ENCODE measurements at regions not wholly inside any gene's neighbourhood (a gene's known extent, or its start where the extent isn't known, plus 50 kb on each side); places are given as distances from the start of the nearest gene placed in this dataset.

DNA sequence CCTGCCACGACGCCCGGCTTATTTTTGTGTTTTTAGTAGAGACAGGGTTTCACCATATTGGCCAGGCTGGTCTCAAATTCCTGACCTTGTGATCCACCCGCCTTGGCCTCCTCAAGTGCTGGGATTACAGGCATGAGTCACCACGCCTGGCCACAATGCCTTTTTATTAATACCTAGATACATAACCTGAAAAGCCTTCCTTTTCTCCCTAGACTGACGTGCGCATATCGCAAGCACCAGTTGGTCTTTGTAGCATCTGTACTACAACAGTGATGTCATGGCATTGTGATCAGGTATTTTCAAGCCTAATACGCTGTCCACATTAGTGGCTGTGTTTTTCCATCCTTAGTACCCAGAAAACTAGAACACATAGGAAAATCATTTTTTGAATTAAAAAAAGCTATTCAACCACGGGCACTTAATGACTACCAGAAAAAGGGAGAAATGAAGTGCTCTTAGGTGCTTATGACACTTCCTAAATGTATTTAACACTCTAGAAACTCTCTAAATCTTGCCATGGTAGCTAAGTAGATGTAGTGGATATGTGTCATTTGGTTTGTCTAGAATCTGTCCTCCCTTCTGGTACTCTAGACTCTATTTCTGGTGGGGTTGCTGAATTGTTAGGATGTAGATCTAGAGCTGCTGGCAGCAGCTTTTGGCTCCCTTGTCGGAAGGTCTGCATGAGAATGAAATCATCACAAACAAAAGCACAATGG, 707.8 kb downstream of the STIM2 start:
- DNase-seq, result no peak

DNA sequence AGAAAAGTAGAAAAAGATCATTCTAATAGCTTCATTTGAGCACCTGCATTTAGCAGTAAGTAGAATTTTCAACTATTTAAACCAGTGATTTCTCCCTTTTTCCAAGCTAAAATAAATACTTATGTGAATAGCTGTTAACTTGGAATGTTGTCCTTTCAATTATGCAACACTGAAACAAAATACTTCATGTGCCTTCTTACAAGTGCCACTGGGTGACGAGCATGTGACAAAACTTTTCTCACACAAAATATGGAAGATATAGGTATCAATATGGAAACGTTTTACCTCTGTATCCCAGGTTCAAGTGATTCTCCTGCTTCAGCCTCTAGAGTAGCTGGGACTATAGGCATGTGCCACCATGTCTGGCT, 708.3 kb downstream of the STIM2 start:
- no peak for DNase-seq

DNA sequence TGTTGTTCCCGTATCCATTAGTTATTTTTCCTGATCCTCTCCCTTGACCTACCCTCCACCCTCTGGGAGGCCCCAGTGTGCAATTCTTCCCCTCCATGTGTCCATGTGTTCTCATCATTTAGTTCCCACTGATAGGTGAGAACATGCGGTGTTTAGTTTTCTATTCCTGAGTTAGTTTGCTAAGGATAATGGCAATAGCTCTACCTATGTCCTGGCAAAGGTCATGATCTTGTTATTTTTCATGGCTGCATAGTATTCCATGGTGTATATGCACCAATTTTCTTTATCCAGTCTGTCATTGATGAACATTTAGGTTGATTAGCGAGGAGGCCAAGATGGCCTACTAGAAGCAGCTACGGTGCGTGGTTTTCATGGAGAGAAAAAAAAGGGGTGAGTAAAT, 714.1 kb downstream of the STIM2 start:
- no peak for DNase-seq

DNA sequence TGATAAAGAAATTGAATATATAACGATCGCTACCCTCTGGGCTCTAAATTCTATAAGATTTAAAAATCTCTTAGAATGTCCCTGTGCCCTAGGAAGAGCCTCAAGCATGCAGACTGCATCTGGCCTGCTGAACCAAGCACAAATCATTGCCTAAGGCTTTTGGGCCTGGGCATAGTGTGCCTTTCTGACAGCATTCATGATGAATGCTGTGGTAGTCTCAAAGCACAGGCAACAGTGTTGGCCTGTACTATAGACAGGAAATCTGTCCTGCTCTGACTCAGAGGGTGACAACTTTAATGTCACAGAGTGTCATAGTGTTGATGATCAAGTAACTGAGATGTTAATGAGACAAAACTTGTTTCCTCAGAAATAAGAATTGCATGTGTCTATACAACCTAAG, 717.3 kb downstream of the STIM2 start:
- DNase-seq, result no peak

DNA sequence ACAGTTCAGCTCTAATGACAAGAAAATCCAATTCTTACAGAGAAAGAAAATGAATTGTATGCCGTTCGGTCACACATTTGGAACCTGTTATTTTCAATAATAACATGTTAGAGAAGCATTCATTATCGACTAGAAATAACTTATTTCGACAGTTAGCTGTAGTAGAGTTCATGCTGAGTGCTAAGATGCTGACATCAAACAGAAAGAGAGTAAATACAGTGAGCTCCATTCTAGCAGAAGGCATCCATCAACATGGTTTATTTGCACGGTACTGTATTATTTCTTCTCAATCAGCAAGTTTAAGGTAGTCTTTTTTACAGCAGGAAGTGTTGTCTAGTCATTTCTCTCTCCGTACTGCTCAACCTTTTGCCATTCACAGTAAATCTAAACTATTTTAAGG, 732.1 kb downstream of the STIM2 start:
- no peak for DNase-seq

DNA sequence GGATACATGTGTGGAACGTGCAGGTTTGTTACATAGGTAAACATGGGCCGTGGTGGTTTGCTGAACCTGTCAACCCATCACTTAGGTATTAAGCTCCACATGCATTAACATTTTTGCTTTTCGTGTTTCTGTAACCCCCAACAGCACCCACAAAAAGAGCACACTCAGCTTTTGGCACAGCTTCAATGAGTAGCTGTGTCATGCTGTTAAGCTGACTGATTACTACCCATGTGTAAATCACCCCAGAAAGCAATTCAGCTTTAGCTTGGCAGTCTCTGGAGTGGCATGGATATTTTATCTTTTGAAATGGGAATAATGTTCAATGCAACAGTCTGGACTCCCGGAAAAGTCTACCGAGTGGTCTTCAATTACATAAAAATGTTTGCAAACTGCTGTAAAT, 734.3 kb downstream of the STIM2 start:
- no peak for DNase-seq

DNA sequence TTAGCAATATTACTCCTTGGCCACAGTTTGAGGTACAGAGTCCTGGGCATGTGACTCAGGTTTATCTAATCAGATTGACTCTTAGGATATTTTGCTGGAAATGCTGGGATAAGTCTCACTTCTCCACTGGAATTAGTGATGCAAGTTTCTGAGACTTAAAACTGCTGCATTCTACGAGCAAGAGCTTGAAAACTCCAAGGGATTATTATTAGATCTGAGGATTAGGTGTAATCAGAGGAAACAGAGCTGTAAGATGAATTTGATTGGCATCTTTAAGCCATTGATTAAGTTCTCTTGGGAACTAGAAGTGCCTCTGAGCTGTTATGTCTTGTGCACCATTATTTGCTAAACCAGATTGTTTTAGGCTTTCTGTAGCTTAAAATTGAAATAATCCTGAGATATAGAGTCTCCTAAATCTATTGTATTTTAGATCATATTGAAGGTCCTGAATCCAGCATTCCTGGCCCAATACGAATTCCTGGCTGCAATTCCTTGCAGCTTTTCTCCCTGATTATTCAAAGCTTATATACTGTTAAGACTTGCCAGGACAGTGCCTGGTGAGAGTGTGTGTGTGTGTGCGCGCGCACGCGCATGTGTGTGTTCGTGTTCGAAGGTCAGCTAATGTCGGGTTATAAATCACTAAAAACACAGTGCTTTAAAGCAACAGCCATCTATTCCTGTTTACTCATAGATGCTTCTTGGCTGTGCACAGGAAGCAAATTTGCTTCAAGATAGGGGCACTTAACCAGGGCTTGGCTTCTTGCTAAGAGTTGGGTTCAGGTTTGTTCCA, 735.1 kb downstream of the STIM2 start:
- DNase-seq, result no peak

DNA sequence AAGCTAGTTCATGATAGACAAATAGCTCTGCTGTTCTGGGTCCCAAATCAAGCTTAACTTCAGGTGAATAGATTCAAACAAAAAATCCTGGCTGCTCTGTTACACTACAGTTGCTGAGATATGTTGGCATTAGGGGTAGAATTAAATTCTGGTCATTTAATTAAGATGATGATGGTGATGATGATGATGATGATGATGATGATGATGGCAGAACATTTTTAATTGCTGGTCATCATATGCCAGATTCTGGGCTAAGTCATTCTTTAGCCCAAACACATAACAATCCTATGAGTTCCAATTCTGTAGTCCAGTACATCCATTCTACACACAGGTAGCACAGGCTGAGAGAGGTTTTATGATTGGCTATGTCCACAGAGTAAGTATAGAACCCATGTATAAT, 741.5 kb downstream of the STIM2 start:
- DNase-seq, result no peak

DNA sequence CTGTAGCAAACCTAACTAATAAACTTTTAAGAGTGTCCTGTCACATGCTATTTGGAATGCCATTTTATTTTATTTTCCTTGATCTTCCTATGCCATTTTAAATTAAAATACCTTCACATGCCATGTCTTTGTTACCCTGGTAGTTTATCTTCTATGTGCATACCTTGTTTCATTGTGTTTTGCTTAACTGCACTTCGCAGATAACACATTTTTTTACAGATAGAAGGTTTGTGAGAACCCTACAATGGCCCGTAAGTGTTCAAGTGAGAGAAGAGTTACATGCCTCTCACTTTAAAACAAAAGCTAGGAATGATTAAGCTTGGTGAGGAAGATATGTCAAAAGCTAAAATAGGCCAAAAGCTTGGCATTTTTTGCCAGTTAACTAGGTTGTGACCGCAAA, 744.1 kb downstream of the STIM2 start:
- no peak for DNase-seq

DNA sequence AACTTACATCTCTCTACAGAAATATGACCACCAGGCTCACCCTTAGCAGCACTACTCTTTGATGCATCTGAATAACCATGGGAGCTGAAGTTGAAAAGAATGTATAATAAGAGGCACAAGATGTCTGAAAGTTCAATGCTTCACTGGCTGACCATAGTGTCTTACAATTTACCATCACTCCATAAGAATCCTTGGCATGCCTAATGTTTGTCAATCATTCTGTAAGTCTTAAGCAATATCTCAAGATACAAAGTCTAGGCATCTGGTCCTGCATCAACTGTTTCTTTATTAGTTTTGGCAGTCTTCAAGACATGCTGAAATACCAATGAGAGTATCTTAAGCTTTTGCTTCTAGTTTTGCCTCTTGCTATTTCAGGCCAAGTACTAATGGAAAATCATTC, 755.5 kb downstream of the STIM2 start:
- DNase-seq, result no peak

DNA sequence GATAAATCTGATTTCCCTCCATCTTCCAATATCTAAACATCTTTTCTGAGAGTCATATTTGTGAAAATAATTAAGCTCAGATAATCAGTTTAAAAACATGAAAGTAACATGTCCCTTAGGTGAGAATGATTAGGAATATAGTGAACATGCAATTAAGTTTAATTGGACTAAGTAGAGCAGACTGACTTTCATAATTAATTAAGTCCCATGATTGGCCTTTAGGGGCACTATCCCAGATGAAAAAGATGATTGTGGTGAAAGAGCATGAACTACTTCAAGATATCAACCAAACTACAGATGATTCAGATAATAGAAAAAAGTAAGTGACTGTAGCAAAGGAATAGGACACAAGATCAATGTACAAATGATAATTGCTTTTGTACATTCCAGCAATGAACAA, 758.8 kb downstream of the STIM2 start:
- no peak for DNase-seq

DNA sequence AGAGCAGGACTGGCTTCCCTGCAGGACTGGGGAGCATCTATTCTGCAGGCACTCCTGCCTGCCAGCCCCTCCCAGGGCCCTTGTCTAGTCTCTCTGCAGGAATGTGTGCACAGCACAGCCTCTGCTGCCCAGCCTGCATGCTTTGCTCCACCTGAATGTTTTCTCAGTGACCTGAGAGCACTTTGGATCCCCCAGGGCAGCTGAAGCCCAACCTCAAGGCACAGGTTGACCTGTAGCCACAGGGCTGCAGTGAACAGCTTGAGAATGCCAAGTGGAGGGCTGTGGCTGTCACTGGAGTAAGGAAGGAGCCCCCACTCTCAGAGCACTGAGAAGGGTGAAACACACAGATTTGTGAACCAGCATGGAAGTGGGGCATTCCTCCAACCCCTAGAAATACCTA, 760.2 kb downstream of the STIM2 start:
- DNase-seq, result no peak

DNA sequence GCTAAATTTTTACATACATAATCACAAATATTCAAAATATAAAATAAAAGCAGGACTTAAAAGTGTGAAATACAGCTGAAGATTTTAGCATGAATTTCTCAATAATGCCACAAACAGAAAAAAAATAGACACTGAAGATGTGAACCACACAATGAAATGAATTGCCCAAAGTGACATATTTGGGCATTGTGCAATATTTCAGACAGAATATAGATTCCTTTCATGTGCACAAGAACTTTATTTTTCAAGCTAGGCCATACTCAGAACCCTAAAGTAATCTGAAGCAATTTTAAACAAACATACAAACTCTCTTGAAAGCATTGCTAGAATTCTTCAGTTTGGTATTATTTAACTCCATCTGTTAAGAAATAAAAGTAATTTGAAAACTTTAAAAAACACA, 764.1 kb downstream of the STIM2 start:
- DNase-seq, result no peak

DNA sequence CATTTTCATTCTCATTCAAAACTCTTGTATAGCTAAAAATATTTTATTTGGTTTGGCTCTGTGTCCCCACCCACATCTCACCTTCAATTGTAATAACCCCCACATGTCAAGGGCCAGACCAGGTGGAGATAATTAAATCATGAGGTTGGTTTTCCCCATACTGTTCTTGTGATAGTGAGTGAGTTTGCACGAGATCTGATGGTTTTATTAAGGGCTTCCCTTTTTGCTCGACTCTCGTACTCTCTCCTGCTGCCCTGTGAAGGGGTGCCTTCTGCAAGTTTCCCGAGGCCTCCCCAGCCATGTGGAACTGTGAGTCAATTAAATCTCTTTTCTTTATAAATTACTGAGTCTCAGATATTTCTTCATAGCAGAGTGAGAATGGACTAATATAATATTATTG, 768.0 kb downstream of the STIM2 start:
- no peak for DNase-seq

DNA sequence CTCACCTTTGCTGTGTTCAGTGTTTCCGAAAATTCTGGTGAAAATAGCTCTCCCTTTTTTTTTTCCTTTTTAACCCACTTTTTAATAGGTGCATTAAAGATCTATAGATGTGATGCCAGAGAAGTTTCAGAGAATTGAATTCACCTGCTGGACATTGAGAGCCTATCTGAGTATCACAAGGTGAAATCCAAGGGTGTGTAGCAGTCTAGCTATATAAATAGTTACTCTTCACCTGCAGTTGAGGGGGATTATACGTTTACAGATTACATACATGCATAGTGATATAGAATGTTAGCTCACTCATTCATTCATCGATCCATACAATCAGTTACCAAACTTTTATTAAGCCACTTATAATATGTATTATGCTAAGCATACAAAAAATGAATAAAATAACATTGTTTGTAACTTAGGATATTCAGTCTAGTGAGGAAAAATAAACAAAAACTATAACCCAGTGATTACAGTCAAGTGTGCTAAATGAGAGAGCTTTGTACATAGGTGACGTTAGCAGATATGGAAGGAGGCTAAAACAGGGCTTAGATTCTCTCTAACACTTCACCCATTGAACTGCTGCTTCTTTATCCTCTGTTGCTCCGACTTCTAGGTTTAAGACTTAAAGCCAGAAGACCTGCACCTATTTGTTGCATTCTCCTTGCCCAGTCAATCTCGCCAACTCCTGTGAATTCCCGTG, 769.0 kb downstream of the STIM2 start:
- DNase-seq, result no peak

DNA sequence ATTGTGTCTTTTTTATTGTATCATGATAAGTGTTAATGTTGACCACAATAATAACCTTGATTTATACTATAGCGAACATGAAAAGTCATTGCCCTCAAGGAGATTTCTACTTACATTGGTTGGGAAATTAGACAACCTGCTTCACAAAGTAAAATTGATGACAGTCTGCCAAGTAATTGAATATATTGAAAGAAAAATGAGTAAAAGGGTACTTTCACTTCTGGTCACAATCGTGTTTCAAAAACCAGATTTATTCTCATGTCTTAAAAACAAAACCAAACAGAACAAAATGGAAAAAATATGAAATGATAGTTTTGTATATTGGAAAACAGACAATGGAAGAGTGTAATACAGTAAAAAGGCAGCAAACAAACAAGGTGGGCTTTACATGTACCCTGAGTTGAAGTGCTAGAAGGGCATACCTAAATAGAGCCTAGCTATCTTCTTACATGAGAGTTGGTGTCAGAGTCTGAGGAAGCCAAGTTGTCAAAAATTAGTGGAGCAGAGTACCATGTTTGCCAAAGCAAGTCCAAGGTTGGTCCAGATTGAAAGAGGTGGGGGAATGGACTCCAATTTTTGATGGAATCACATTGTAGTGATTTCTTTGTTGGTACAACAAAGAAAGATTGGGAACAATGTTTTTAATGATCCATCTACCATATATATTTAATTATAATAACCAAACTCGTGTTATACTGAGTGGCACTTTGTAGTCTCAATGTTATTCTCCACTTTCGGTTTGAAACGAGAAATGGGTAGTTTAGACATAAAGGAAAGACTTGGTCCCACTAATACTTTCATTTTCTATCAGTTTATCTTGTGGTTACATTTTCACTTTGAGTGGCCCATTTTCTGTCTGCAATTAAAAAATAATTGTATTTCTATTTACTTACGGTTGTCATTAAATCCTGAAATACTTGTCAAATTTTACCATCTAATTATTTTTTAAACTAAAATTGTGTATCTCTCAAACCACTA, 775.6 kb downstream of the STIM2 start:
- no peak for DNase-seq

DNA sequence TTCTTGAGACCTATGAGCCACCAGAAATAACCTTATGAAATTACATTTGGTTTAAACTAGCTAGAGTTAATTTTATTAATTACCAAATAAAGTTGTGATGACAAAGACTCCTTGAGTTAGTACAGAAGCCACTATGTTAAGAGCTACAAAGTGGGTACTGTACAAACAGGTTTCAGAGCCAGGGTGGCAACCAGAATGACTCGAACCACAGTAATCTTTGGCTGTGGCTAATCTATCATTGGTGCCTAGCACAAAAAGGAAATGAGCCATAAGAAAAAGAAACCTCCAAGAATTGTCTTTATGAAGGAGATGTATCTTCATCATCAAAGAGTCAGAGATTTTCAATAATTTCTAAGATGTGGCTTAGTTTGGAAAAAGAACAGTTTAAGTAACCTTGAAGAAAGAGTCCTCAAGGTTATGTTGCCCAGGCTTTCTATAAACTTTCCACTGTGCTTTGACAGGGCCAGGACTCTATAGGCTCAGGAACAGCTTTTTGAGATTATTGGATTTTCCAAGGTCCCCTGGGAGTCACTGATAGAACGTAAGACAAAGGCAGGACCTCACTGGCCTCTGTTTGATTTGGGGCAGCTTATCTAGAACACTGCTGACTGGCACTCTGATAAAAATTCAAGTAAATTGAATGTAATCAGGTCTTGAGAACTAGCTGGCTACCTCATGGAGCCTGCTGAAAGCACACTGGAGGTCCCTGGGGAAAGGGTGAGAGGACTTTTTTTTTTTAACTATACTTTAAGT, 777.7 kb downstream of the STIM2 start:
- DNase-seq, result no peak

DNA sequence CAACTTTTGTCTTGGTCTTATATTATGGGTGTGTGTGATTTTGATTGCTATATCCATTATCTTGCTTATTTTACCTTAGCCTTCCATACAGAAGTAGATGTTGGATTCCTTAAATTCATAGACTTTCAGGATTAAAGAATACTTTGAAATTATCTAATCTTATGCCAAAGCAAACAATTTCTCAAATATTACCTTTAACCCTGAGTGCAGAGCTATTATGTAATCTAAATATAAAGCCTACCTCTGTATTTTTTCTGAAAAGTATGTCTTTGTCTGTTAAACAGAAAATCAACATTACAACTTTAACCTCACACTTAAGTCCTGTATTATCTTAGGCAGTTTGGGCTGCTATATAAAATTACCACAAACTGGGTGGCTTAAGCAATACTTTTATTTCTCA, 782.5 kb downstream of the STIM2 start:
- no peak for DNase-seq

DNA sequence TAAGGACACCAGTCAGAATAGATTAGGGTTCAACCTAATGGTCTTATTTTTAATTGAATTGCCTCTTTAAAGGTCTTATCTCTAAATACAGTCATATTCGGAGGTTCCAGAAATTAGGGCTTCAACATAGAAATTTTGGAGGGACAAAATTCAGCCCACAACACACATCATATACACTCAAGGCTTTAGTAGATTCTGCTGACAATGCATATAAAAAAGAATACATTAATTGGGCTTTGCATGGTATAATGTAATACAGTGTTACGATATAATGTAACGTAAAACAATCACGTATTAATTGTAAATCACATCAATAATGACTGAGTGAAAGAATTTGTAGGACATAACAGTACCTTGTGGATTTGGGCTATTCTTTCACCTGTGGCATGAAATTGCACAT, 787.8 kb downstream of the STIM2 start:
- DNase-seq, result no peak

DNA sequence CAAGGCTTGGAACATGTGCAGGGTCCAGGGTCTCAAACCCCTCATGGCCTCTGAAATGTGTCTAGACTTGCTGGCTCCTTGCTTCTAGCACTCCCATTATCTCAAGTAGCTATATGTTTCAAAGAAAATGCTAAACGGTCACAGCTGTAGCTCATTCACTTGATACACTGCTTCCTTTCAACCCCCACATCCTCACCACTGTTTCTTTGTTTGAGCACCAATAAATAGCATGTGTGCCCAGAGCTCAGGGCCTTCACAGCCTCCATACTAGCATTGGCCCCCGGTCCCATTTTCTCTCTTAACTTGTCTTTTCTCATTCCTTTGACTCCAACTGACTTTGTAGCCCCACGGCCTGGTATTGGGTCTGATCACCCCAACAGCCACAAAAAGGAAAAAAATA, 801.8 kb downstream of the STIM2 start:
- DNase-seq, result no peak

DNA sequence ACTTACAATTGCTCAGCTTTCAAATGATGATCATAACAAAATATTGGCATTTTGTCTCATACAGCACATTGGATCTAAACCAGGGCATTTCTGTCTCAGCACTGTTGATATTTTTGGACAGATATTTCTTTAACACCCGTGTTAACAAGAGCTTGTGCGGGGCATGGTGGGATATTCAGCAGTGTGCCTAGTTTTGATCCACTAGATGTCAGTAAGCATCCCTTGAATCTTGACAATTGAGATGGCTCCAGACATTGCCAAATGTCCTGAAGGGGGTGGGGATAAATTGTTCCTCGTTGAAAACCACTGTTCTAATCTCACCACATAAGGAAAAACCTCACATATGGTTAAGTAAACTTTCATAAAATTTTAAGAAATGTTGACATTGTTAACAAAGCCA, 806.3 kb downstream of the STIM2 start:
- DNase-seq, result no peak

DNA sequence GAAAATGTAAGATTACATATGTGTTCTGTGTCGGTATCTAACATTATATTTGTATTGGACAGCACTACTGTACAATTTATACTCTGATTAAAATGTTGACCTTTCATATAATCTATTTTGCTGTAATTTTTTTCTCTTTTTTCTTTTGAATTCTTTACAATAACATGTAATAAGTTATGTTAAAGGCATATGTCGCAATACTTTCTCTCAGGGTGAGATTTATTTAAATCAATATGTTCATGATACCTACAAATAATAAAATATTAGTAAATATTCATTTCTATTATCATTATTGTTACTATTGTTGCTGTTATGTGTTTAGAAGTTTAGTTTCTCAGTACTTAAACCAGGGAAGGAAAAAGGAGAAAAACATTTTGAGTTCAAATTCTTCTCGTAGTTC, 807.4 kb downstream of the STIM2 start:
- DNase-seq, result no peak
